ENCODE measurements at regions not wholly inside any gene's neighbourhood (a gene's known extent, or its start where the extent isn't known, plus 50 kb on each side); places are given as distances from the start of the nearest gene placed in this dataset.

GRCh38 chr17:71432378-71433315 lies 688.2 kb upstream of the SOX9 start:
- H3K4me3 ChIP-seq (replicated peaks; ENCODE audit: insufficient read depth, low read length): no peak overlapping the region
- no peak overlapping the region for H3K27ac ChIP-seq (replicated peaks)
- H3K27me3 ChIP-seq (ENCODE audit: insufficient read depth, poor library complexity, severe bottlenecking): no peaks in the 10 kb centered on the region
- TF ChIP-seq POLR2AphosphoS5 (IDR thresholded peaks at IDR 0.05; ENCODE audit: low read depth) (no peak), REST (IDR thresholded peaks at IDR 0.05; ENCODE audit: insufficient replicate concordance, low read depth) (no peak), SPI1 (IDR thresholded peaks at IDR 0.05; ENCODE audit: borderline replicate concordance, low read depth) (no peak), CTCF (IDR thresholded peaks at IDR 0.05; ENCODE audit: insufficient read depth, low read length) (no peak), GABPA (IDR thresholded peaks at IDR 0.05; ENCODE audit: low read depth) (no peak)
- DNase-seq (ENCODE audit: low read depth in 1 of 2, low spot score in 1 of 2): no peak

GRCh38 chr17:71434716-71435115 lies 686.1 kb upstream of the SOX9 start:
- DNase-seq (ENCODE audit: low read depth in 1 of 2, low spot score in 1 of 2): no peak
- H3K4me3 ChIP-seq (replicated peaks; ENCODE audit: insufficient read depth, low read length): no peak overlapping the region
- no peak overlapping the region for H3K27ac ChIP-seq (replicated peaks)
- H3K27me3 ChIP-seq (ENCODE audit: insufficient read depth, poor library complexity, severe bottlenecking): no peaks in the 10 kb centered on the region
- no peak for TF ChIP-seq REST (IDR thresholded peaks at IDR 0.05; ENCODE audit: insufficient replicate concordance, low read depth)

GRCh38 chr17:71436479-71436878 lies 684.3 kb upstream of the SOX9 start:
- Histone ChIP-seq H3K27me3 (ENCODE audit: insufficient read depth, poor library complexity, severe bottlenecking) (no peaks in the 10 kb centered on the region), H3K4me3 (replicated peaks; ENCODE audit: insufficient read depth, low read length) (no peak overlapping the region), H3K27ac (replicated peaks) (no peak overlapping the region)
- TF ChIP-seq REST (IDR thresholded peaks at IDR 0.05; ENCODE audit: insufficient replicate concordance, low read depth) (no peak), GABPA (IDR thresholded peaks at IDR 0.05; ENCODE audit: low read depth) (no peak), SPI1 (IDR thresholded peaks at IDR 0.05; ENCODE audit: borderline replicate concordance, low read depth) (no peak), POLR2AphosphoS5 (IDR thresholded peaks at IDR 0.05; ENCODE audit: low read depth) (no peak)
- no peak for DNase-seq (ENCODE audit: low read depth in 1 of 2, low spot score in 1 of 2)

- H3K27me3 ChIP-seq (ENCODE audit: insufficient read depth, poor library complexity, severe bottlenecking): no peaks in the 10 kb centered on the region
- TF ChIP-seq REST (IDR thresholded peaks at IDR 0.05; ENCODE audit: insufficient replicate concordance, low read depth) (no peak), GABPA (IDR thresholded peaks at IDR 0.05; ENCODE audit: low read depth) (no peak), CTCF (IDR thresholded peaks at IDR 0.05; ENCODE audit: insufficient read depth, low read length) (no peak), SPI1 (IDR thresholded peaks at IDR 0.05; ENCODE audit: borderline replicate concordance, low read depth) (no peak), POLR2AphosphoS5 (IDR thresholded peaks at IDR 0.05; ENCODE audit: low read depth) (no peak)
- no peak for DNase-seq (ENCODE audit: low read depth in 1 of 2, low spot score in 1 of 2)
Measured at GRCh38 chr17:71437166-71437565, 683.7 kb upstream of the SOX9 start.

More at GRCh38 chr17:71437166-71437565, 683.7 kb upstream of the SOX9 start:
- Histone ChIP-seq H3K27ac (replicated peaks) (no peak overlapping the region), H3K4me3 (replicated peaks; ENCODE audit: insufficient read depth, low read length) (no peak overlapping the region)

All from HL-60 (cell line).